ENCODE measurements at regions not wholly inside any gene's neighbourhood (a gene's known extent, or its start where the extent isn't known, plus 50 kb on each side); places are given as distances from the start of the nearest gene placed in this dataset.

DNA sequence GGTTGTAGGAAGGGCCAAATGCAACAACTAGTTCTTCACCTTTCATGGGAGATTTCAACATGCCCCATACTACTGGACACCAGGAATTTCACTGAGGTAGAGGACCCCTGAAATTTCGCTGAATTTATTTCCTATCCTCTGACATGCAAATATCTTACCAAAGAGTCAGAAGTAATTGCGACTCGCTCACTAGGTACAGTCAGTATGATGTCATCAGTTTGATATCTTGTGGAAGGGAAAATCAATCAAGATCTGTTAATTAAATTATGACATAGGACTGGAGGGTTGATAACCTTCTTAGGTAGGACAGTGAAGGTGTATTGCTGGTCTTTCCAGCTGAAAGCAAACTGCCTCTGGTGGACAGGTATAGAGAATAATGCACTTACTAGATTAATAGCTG, 74.9 kb upstream of the TNIK start:
- Histone ChIP-seq H2AFZ (replicated peaks) (no peak overlapping the region), H3K4me1 (no peaks in the 10 kb centered on the region), H3K9me3 (ENCODE audit: low read depth) (no peaks in the 10 kb centered on the region), H3K4me2 (no peak overlapping the region), H3F3A (ENCODE audit: low read depth) (no peaks in the 10 kb centered on the region), H4K20me1 (ENCODE audit: low read depth) (no peaks in the 10 kb centered on the region), H3K4me3 (no peak overlapping the region), H3K9ac (no peak overlapping the region), H3K79me2 (ENCODE audit: low read depth) (no peaks in the 10 kb centered on the region), H3K27me3 (no peaks in the 10 kb centered on the region), H3K27ac (no peak overlapping the region), H3K36me3 (no peaks in the 10 kb centered on the region)
- Mint-ChIP-seq H3K36me3 (no peaks in the 10 kb centered on the region), H3K4me3 (no peak overlapping the region), H3K4me1 (no peaks in the 10 kb centered on the region), H3K9me3 (peaks cover 11% of the 10 kb centered on the region), H3K27ac (no peak overlapping the region), H3K27me3 (ENCODE audit: insufficient read depth, low read depth) (peaks cover 3% of the 10 kb centered on the region)
- TF ChIP-seq EZH2phosphoT487 (IDR thresholded peaks at IDR 0.05) (no peak), EZH2 (IDR thresholded peaks at IDR 0.05) (no peak)
- TF ChIP-seq, protein P1, sequence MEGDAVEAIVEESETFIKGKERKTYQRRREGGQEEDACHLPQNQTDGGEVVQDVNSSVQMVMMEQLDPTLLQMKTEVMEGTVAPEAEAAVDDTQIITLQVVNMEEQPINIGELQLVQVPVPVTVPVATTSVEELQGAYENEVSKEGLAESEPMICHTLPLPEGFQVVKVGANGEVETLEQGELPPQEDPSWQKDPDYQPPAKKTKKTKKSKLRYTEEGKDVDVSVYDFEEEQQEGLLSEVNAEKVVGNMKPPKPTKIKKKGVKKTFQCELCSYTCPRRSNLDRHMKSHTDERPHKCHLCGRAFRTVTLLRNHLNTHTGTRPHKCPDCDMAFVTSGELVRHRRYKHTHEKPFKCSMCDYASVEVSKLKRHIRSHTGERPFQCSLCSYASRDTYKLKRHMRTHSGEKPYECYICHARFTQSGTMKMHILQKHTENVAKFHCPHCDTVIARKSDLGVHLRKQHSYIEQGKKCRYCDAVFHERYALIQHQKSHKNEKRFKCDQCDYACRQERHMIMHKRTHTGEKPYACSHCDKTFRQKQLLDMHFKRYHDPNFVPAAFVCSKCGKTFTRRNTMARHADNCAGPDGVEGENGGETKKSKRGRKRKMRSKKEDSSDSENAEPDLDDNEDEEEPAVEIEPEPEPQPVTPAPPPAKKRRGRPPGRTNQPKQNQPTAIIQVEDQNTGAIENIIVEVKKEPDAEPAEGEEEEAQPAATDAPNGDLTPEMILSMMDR (IDR thresholded peaks at IDR 0.05) = no peak
- no peak for DNase-seq (ENCODE audit: low spot score)

DNA sequence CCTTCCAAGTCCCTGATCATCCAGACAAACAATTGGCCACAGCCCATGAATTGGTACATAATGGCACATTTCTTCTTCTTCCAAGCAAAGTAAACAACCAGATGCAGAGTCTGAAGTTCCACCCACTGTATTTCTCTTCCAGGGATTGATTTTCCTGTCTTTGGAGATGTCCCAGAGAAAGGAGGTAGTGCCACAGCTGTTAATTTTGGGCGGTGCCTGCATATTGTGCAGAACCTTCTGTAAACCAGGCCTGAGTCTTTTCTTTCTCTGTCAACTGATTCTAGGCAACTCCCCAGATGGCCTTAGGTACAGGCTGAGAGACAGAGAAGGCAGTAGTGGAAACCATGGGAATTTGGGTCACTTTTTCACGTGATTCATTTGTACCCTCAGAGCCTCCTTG, 73.5 kb upstream of the TNIK start:
- Histone ChIP-seq H3K27me3 (no peaks in the 10 kb centered on the region), H4K20me1 (ENCODE audit: low read depth) (no peaks in the 10 kb centered on the region), H3K9me3 (ENCODE audit: low read depth) (no peaks in the 10 kb centered on the region), H2AFZ (replicated peaks) (no peak overlapping the region), H3K4me1 (no peaks in the 10 kb centered on the region), H3K4me3 (no peak overlapping the region), H3K79me2 (ENCODE audit: low read depth) (no peaks in the 10 kb centered on the region), H3K36me3 (no peaks in the 10 kb centered on the region), H3K4me2 (no peak overlapping the region), H3F3A (ENCODE audit: low read depth) (no peaks in the 10 kb centered on the region), H3K27ac (no peak overlapping the region), H3K9ac (no peak overlapping the region)
- TF ChIP-seq EZH2phosphoT487 (IDR thresholded peaks at IDR 0.05) = no peak
- TF ChIP-seq, protein P1 (IDR thresholded peaks at IDR 0.05) = no peak
- TF ChIP-seq EZH2 (IDR thresholded peaks at IDR 0.05) = no peak
- Mint-ChIP-seq H3K4me1 (no peaks in the 10 kb centered on the region), H3K36me3 (no peaks in the 10 kb centered on the region), H3K4me3 (no peak overlapping the region), H3K9me3 (peaks cover 11% of the 10 kb centered on the region), H3K27ac (no peak overlapping the region), H3K27me3 (ENCODE audit: insufficient read depth, low read depth) (peaks cover 3% of the 10 kb centered on the region)
- no peak for DNase-seq (ENCODE audit: low spot score)

DNA sequence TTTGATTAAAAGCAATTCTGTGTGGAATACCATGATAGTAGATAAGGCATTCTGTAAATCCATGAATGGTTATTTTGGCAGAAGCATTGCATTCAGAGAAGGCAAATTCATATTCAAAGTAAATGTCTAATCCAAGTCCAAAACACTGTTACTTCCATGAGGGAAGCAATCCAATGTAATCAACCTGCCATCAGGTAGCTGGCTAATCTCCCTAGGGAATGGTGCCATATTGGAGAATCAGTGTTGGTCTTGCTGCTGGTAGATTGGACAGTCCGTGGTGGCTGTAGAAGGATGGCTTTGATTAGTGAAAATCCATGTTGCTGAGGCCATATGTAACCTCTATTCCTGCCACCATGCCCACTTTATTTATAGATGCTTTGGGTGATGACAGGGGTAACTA, 72.1 kb upstream of the TNIK start:
- H3K4me1 ChIP-seq = no peaks in the 10 kb centered on the region
- H3K9ac ChIP-seq = no peak overlapping the region
- Mint-ChIP-seq H3K27ac (no peak overlapping the region), H3K4me1 (no peaks in the 10 kb centered on the region), H3K4me3 (no peak overlapping the region), H3K27me3 (ENCODE audit: insufficient read depth, low read depth) (peaks cover 3% of the 10 kb centered on the region), H3K36me3 (no peaks in the 10 kb centered on the region), H3K9me3 (peaks cover 11% of the 10 kb centered on the region)
- H3K9me3 ChIP-seq (ENCODE audit: low read depth) = no peaks in the 10 kb centered on the region
- TF ChIP-seq EZH2 (IDR thresholded peaks at IDR 0.05) = no peak
- TF ChIP-seq, protein P1 (IDR thresholded peaks at IDR 0.05) = no peak
- TF ChIP-seq EZH2phosphoT487 (IDR thresholded peaks at IDR 0.05) = no peak
- H3K27me3 ChIP-seq = no peaks in the 10 kb centered on the region
- no peak overlapping the region for H3K27ac ChIP-seq
- no peaks in the 10 kb centered on the region for H4K20me1 ChIP-seq (ENCODE audit: low read depth)
- no peaks in the 10 kb centered on the region for H3K36me3 ChIP-seq
- H3F3A ChIP-seq (ENCODE audit: low read depth) = no peaks in the 10 kb centered on the region
- H3K79me2 ChIP-seq (ENCODE audit: low read depth) = no peaks in the 10 kb centered on the region
- H3K4me3 ChIP-seq = no peak overlapping the region
- no peak overlapping the region for H2AFZ ChIP-seq (replicated peaks)
- no peak for DNase-seq (ENCODE audit: low spot score)
- no peak overlapping the region for H3K4me2 ChIP-seq

DNA sequence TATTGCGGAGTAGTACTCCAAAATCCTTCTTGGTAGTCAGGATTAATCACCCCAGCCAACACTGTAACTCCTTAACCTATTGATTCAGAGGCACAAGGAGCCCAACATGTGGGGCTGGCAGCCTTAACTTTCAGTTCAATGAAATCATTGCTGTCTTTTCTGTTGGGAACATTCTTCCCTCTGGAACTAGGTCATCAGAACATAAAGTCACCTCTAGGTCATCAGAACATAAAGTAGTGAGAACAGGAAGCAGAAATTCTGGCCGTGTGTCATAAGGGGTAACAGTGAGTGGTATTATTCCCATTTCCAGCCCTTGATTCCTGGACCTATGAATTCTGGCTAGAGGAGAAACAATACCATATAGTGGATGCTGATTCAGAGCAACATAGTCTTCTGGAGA, 71.5 kb upstream of the TNIK start:
- Histone ChIP-seq H4K20me1 (ENCODE audit: low read depth) (no peaks in the 10 kb centered on the region), H3K27ac (no peak overlapping the region)
- no peak overlapping the region for H3K4me3 Mint-ChIP-seq

More for the DNA sequence above, 71.5 kb upstream of the TNIK start:
- H2AFZ ChIP-seq (replicated peaks) = no peak overlapping the region
- no peaks in the 10 kb centered on the region for H3K4me1 ChIP-seq
- no peak overlapping the region for H3K4me2 ChIP-seq
- no peak overlapping the region for H3K27ac Mint-ChIP-seq
- no peaks in the 10 kb centered on the region for H3K79me2 ChIP-seq (ENCODE audit: low read depth)
- DNase-seq (ENCODE audit: low spot score) = no peak
- H3K27me3 Mint-ChIP-seq (ENCODE audit: insufficient read depth, low read depth) = peaks cover 3% of the 10 kb centered on the region
- no peaks in the 10 kb centered on the region for H3K36me3 ChIP-seq
- H3K9me3 Mint-ChIP-seq = peaks cover 11% of the 10 kb centered on the region
- H3F3A ChIP-seq (ENCODE audit: low read depth) = no peaks in the 10 kb centered on the region
- no peaks in the 10 kb centered on the region for H3K36me3 Mint-ChIP-seq
- no peak for TF ChIP-seq EZH2phosphoT487 (IDR thresholded peaks at IDR 0.05)
- TF ChIP-seq EZH2 (IDR thresholded peaks at IDR 0.05) = no peak
- TF ChIP-seq, protein P1 (IDR thresholded peaks at IDR 0.05) = no peak
- H3K27me3 ChIP-seq = no peaks in the 10 kb centered on the region
- H3K4me3 ChIP-seq = no peak overlapping the region
- no peak overlapping the region for H3K9ac ChIP-seq
- H3K4me1 Mint-ChIP-seq = no peaks in the 10 kb centered on the region
- no peaks in the 10 kb centered on the region for H3K9me3 ChIP-seq (ENCODE audit: low read depth)
